ENCODE measurements at regions not wholly inside any gene's neighbourhood (a gene's known extent, or its start where the extent isn't known, plus 50 kb on each side); places are given as distances from the start of the nearest gene placed in this dataset.
"Not testable (repeated sequence)": the region's sequence is repeated elsewhere in the genome, so short reads cannot be mapped to it uniquely, and the experiment has no call there.

- TF ChIP-seq EZH2 (optimal IDR thresholded peaks at IDR 0.05; ENCODE audit: low read depth, low read length); CTCF (IDR thresholded peaks at IDR 0.05; ENCODE audit: low read length): not testable (repeated sequence)
Measured at GRCh38 chr20:30815027-30815576, 442.4 kb upstream of the DEFB115 start.

Measured in MM.1S (cell line).